ENCODE measurements at regions not wholly inside any gene's neighbourhood (a gene's known extent, or its start where the extent isn't known, plus 50 kb on each side); places are given as distances from the start of the nearest gene placed in this dataset.

GRCh38 chr5:22928821-22929482 lies 75.8 kb upstream of the CDH12 start:
- no peak for DNase-seq (ENCODE audit: low read depth)
- no peak for TF ChIP-seq CTCF (IDR thresholded peaks at IDR 0.05; ENCODE audit: insufficient read depth, low read depth, low read length, missing control alignments)
- no peak overlapping the region for H3K4me3 ChIP-seq (ENCODE audit: low read depth, low read length)

DNA sequence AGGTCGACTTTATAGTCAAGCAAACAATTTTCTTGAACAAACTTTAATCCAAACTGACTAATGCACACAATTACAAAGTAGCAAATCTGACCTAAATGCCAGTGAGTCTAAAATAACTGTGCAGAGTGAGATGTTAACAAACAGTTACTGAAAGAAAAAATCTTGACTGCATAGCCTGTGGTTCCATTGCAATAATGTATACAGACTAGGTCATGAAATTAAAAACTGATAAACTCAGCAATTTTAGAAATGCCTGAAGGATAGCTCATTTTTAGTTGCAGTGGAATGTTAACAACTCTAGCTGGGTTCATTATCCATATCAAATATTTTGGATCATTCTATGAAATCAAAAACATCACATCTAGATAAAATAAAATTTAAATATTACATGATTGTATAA lies 73.4 kb upstream of the CDH12 start:
- TF ChIP-seq CTCF (IDR thresholded peaks at IDR 0.05; ENCODE audit: insufficient read depth, low read depth, low read length, missing control alignments), result no peak
- DNase-seq (ENCODE audit: low read depth), result no peak
- no peak overlapping the region for H3K4me3 ChIP-seq (ENCODE audit: low read depth, low read length)

GRCh38 chr5:22918511-22918910 lies 65.4 kb upstream of the CDH12 start:
- no peak for TF ChIP-seq CTCF (IDR thresholded peaks at IDR 0.05; ENCODE audit: insufficient read depth, low read depth, low read length, missing control alignments)
- no peak for DNase-seq (ENCODE audit: low read depth)
- H3K4me3 ChIP-seq (ENCODE audit: low read depth, low read length), result no peak overlapping the region

DNA sequence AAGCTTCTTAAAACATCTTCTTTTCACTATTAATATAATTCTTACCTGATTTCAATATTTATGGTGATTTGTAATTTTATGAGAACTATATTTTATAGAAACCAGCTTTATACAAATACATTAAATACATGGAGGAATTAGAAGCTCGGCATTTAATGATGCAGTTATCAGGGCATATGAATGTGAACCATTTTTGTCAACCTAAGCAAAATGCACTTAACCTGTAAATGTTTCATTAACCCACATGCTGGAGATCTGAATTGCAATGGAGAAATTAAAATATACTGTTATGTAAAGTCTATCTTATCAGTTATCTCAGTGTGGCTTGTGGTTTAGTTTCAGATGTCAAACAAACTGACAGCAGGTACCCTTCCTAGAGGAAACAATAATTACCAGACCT lies 63.2 kb upstream of the CDH12 start:
- DNase-seq (ENCODE audit: low read depth), result no peak
- no peak overlapping the region for H3K4me3 ChIP-seq (ENCODE audit: low read depth, low read length)
- TF ChIP-seq CTCF (IDR thresholded peaks at IDR 0.05; ENCODE audit: insufficient read depth, low read depth, low read length, missing control alignments), result no peak

DNA sequence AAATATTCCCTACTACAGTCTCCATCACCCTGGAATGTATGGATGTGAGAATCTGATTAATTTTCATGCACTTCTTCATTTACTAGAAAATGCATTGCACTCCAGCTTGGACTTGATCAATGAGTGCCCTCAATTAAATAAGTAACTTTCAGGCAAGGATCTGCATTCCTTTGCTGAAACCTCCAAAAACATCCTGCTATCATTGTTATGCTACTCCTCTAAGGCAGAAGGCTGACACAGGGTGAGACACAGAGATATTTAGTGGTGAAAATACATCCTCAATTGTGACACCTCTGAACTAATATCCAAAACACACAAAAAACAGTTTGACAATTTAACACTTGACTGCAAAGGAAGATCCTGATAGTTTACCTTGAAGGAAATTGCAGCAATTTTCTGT lies 57.9 kb upstream of the CDH12 start:
- no peak overlapping the region for H3K4me3 ChIP-seq (ENCODE audit: low read depth, low read length)
- no peak for TF ChIP-seq CTCF (IDR thresholded peaks at IDR 0.05; ENCODE audit: insufficient read depth, low read depth, low read length, missing control alignments)
- DNase-seq (ENCODE audit: low read depth), result no peak

GRCh38 chr5:22910523-22910922 lies 57.4 kb upstream of the CDH12 start:
- no peak overlapping the region for H3K4me3 ChIP-seq (ENCODE audit: low read depth, low read length)
- TF ChIP-seq CTCF (IDR thresholded peaks at IDR 0.05; ENCODE audit: insufficient read depth, low read depth, low read length, missing control alignments), result no peak
- no peak for DNase-seq (ENCODE audit: low read depth)

GRCh38 chr5:22908586-22908985 lies 55.4 kb upstream of the CDH12 start:
- no peak overlapping the region for H3K4me3 ChIP-seq (ENCODE audit: low read depth, low read length)
- no peak for TF ChIP-seq CTCF (IDR thresholded peaks at IDR 0.05; ENCODE audit: insufficient read depth, low read depth, low read length, missing control alignments)
- no peak for DNase-seq (ENCODE audit: low read depth)

Data from GM12865 (cell line).